ENCODE measurements at regions not wholly inside any gene's neighbourhood (a gene's known extent, or its start where the extent isn't known, plus 50 kb on each side); places are given as distances from the start of the nearest gene placed in this dataset.

- Histone ChIP-seq H2AK5ac (ENCODE audit: low read depth, low read length) (no peak overlapping the region), H3K56ac (ENCODE audit: extremely low read depth, insufficient read depth, low read length) (no peak overlapping the region), H3K4me1 (ENCODE audit: control insufficient read depth, insufficient read depth, low read length) (no peaks in the 10 kb centered on the region), H3K9me1 (ENCODE audit: insufficient read depth, low read length) (no peaks in the 10 kb centered on the region), H3K9me3 (ENCODE audit: control insufficient read depth, insufficient read depth, low read length) (peaks cover 16% of the 10 kb centered on the region), H2BK120ac (ENCODE audit: low read depth, low read length) (no peak overlapping the region), H3K27ac (ENCODE audit: insufficient read depth, low read length) (no peak overlapping the region), H3K14ac (replicated peaks; ENCODE audit: low read depth, low read length) (no peak overlapping the region), H3K4ac (ENCODE audit: low read depth, low read length) (no peak overlapping the region), H4K5ac (ENCODE audit: low read depth, low read length) (no peak overlapping the region), H3K23ac (ENCODE audit: low read depth, low read length) (no peak overlapping the region), H2AK9ac (replicated peaks; ENCODE audit: low read depth, low read length, poor library complexity) (no peak overlapping the region), H4K8ac (ENCODE audit: low read depth in 2 of 2, low read length in 2 of 2) (no peak overlapping the region), H2BK5ac (ENCODE audit: low read depth, low read length, poor library complexity, severe bottlenecking) (no peak overlapping the region), H3K4me2 (ENCODE audit: low read depth, low read length) (no peak overlapping the region), H4K91ac (ENCODE audit: insufficient read depth, low read depth, low read length) (no peak overlapping the region), H2AFZ (replicated peaks; ENCODE audit: low read length, poor library complexity) (no peak overlapping the region), H3K4me3 (ENCODE audit: insufficient read depth, low read depth, low read length) (no peak overlapping the region), H3K27me3 (ENCODE audit: control insufficient read depth, insufficient read depth, low read length) (no peaks in the 10 kb centered on the region), H2BK20ac (ENCODE audit: low read depth, low read length) (no peak overlapping the region), H4K20me1 (ENCODE audit: insufficient read depth, low read length) (no peaks in the 10 kb centered on the region), H3K18ac (ENCODE audit: low read depth, low read length) (no peak overlapping the region), H3K36me3 (ENCODE audit: control insufficient read depth, insufficient read depth, low read length) (no peaks in the 10 kb centered on the region), H2BK15ac (ENCODE audit: low read depth, low read length) (no peak overlapping the region), H3K79me1 (ENCODE audit: low read depth in 1 of 2, low read length in 2 of 2) (no peaks in the 10 kb centered on the region), H3K9ac (ENCODE audit: low read depth, low read length) (no peak overlapping the region)
- ChIA-PET POLR2A (ENCODE audit: unreplicated experiment) (no interaction called here), CTCF (no interaction called here)
- intact Hi-C loops (cut with micrococcal nuclease), result no loop called here
- dilution Hi-C loops (cut with HindIII; ENCODE audit: low sequenced_read_pairs, unreplicated experiment), result no loop called here
- ATAC-seq (ENCODE audit: low read depth), result no peak
- WGBS, 2 experiments (ENCODE audit: extremely low coverage in 2 of 2, insufficient read length in 1 of 2), result no CpG with 5 or more reads among the region's 5 CpGs
- TF ChIP-seq CHD1 (IDR thresholded peaks at IDR 0.05; ENCODE audit: low read depth, low read length), result no peak
- no peak for TF ChIP-seq ELK1 (IDR thresholded peaks at IDR 0.05; ENCODE audit: borderline replicate concordance, low read depth, low read length)
- TF ChIP-seq NFE2L2 (IDR thresholded peaks at IDR 0.05; ENCODE audit: low read depth, low read length), result no peak
- TF ChIP-seq RFX5 (IDR thresholded peaks at IDR 0.05; ENCODE audit: low read depth, low read length), result no peak
- no peak for TF ChIP-seq FOS (IDR thresholded peaks at IDR 0.05; ENCODE audit: low read depth, low read length)
- no peak for TF ChIP-seq BHLHE40 (IDR thresholded peaks at IDR 0.05; ENCODE audit: low read depth, low read length)
- TF ChIP-seq MXI1 (IDR thresholded peaks at IDR 0.05; ENCODE audit: borderline replicate concordance, low read depth, low read length), result no peak
- TF ChIP-seq SMC3 (IDR thresholded peaks at IDR 0.05; ENCODE audit: low read depth, low read length), result no peak
- BruUV-seq (replicated peaks), result no TSS peak
- in situ Hi-C loops (cut with MboI; ENCODE audit: low sequenced_read_pairs), result no loop called here
- DNase-seq, result no peak
Measured at GRCh38 chr16:5951486-5951885, 853.9 kb upstream of the EEF2KMT start.
